GM23338 (cell line): ENCODE measurements at regions not wholly inside any gene's neighbourhood (a gene's known extent, or its start where the extent isn't known, plus 50 kb on each side); places are given as distances from the start of the nearest gene placed in this dataset.

Experiments
- ATAC-seq: fragments of 200-7000 bp; cut with Tn5 transposase; 3 replicates; pipeline ENCODE4 v1.9.1; 2020
- DNase-seq: peaks from one replicate; pipeline ENCODE4 v3.0.0-alpha.2; 2015; ENCODE audit warnings: low spot score
- H2AFZ ChIP-seq: fragments of 200-600 bp; sonication (generic); 2 replicates; pipeline ENCODE4 v1.8.0; 2016; ENCODE audit warnings: antibody characterized with exemption, mild to moderate bottlenecking, moderate library complexity
- H3F3A ChIP-seq: fragments of 200-600 bp; sonication (generic); replicated peaks from 2 replicates; pipeline ENCODE4 v1.8.0; 2017; ENCODE audit warnings: antibody characterized with exemption, mixed run types, low read depth
- H3K27ac ChIP-seq: fragments of 200-600 bp; sonication (generic); 2 replicates; pipeline ENCODE4 v1.6.1; 2016; ENCODE audit warnings: low read depth
- H3K27me3 ChIP-seq: fragments of 200-600 bp; sonication (generic); 2 replicates; pipeline ENCODE4 v1.8.0; 2016; ENCODE audit warnings: mild to moderate bottlenecking, mixed run types, moderate library complexity; ENCODE audit not compliant: insufficient read depth
- H3K36me3 ChIP-seq: fragments of 200-600 bp; sonication (generic); 2 replicates; pipeline ENCODE4 v1.8.0; 2016; ENCODE audit warnings: mild to moderate bottlenecking; ENCODE audit not compliant: insufficient read depth
- H3K4me1 ChIP-seq: fragments of 200-600 bp; sonication (generic); 2 replicates; pipeline ENCODE4 v1.8.0; 2016; ENCODE audit warnings: mild to moderate bottlenecking, moderate library complexity; ENCODE audit not compliant: insufficient read depth
- H3K4me2 ChIP-seq: fragments of 200-600 bp; sonication (generic); 2 replicates; pipeline ENCODE4 v1.7.1; 2017; ENCODE audit warnings: mixed run types
- H3K4me3 ChIP-seq: fragments of 200-600 bp; sonication (generic); 2 replicates; pipeline ENCODE4 v1.6.1; 2016; ENCODE audit warnings: mixed run types
- H3K79me2 ChIP-seq: fragments of 200-600 bp; sonication (generic); replicated peaks from 2 replicates; pipeline ENCODE4 v1.8.0; 2017; ENCODE audit warnings: mild to moderate bottlenecking; ENCODE audit not compliant: insufficient read depth
- H3K9me2 ChIP-seq: fragments of 200-600 bp; sonication (generic); 2 replicates; pipeline ENCODE4 v1.8.0; 2017; ENCODE audit not compliant: insufficient read depth
- H4K20me1 ChIP-seq: fragments of 200-600 bp; sonication (generic); replicated peaks from 2 replicates; pipeline ENCODE4 v1.8.0; 2017; ENCODE audit warnings: mild to moderate bottlenecking; ENCODE audit not compliant: insufficient read depth
- H3K27ac Mint-ChIP-seq: 2 replicates; pipeline ENCODE4 v1.8.0; 2020; ENCODE audit warnings: inconsistent platforms, mild to moderate bottlenecking, moderate library complexity, mixed read lengths
- H3K27me3 Mint-ChIP-seq: 3 replicates; pipeline ENCODE4 v1.8.0; 2022; ENCODE audit warnings: low read depth, mild to moderate bottlenecking, moderate library complexity, mixed read lengths, inconsistent platforms; ENCODE audit not compliant: insufficient read depth, poor library complexity
- H3K36me3 Mint-ChIP-seq: 3 replicates; pipeline ENCODE4 v1.8.0; 2021; ENCODE audit warnings: low read depth, mild to moderate bottlenecking, inconsistent platforms, moderate library complexity, mixed read lengths
- H3K4me1 Mint-ChIP-seq: 3 replicates; pipeline ENCODE4 v1.8.0; 2020; ENCODE audit warnings: mild to moderate bottlenecking, inconsistent platforms, mixed read lengths
- H3K4me3 Mint-ChIP-seq: 3 replicates; pipeline ENCODE4 v1.8.0; 2021; ENCODE audit warnings: moderate library complexity, mild to moderate bottlenecking, inconsistent platforms, mixed read lengths
- H3K9me3 Mint-ChIP-seq: 3 replicates; pipeline ENCODE4 v1.8.0; 2020; ENCODE audit warnings: moderate library complexity, mild to moderate bottlenecking, inconsistent platforms, mixed read lengths
- CREB1 ChIP-seq: fragments of 250-450 bp; sonication (Bioruptor Pico); IDR thresholded peaks from 2 replicates; pipeline ENCODE4 v1.5.0; 2020; ENCODE audit warnings: low read depth, mild to moderate bottlenecking, moderate library complexity
- EZH2 ChIP-seq: fragments of 200-600 bp; sonication (generic); IDR thresholded peaks from one replicate; pipeline ENCODE4 v1.8.0; 2017; ENCODE audit warnings: antibody characterized with exemption, mild to moderate bottlenecking, low read depth; ENCODE audit not compliant: unreplicated experiment
- EZH2phosphoT487 ChIP-seq: fragments of 200-600 bp; sonication (generic); IDR thresholded peaks from one replicate; pipeline ENCODE4 v1.8.1; 2018; ENCODE audit warnings: antibody characterized with exemption; ENCODE audit not compliant: unreplicated experiment
- JUNB ChIP-seq: IDR thresholded peaks from one replicate; pipeline ENCODE4 v1.6.1; 2016; ENCODE audit warnings: antibody characterized with exemption; ENCODE audit not compliant: unreplicated experiment
- NANOG ChIP-seq: IDR thresholded peaks from 2 replicates; pipeline ENCODE4 v1.6.1; 2016; ENCODE audit warnings: antibody characterized with exemption, borderline replicate concordance
- STAT1 ChIP-seq: IDR thresholded peaks from one replicate; pipeline ENCODE4 v1.6.1; 2016; ENCODE audit warnings: antibody characterized with exemption; ENCODE audit not compliant: unreplicated experiment
- ZNF331 ChIP-seq: fragments of 250-450 bp; sonication (Bioruptor Pico); IDR thresholded peaks from 2 replicates; pipeline ENCODE4 v1.5.0; 2020; ENCODE audit warnings: low read depth, mild to moderate bottlenecking, moderate library complexity
- TF ChIP-seq, protein P1 (sequence below): fragments of 250-450 bp; sonication (Bioruptor Pico); IDR thresholded peaks from 2 replicates; pipeline ENCODE4 v1.5.0; 2020; ENCODE audit warnings: mild to moderate bottlenecking, moderate library complexity
- TF ChIP-seq, protein P2 (sequence below): IDR thresholded peaks from 2 replicates; pipeline ENCODE4 v1.6.1; 2016; ENCODE audit warnings: antibody characterized with exemption

DNA sequence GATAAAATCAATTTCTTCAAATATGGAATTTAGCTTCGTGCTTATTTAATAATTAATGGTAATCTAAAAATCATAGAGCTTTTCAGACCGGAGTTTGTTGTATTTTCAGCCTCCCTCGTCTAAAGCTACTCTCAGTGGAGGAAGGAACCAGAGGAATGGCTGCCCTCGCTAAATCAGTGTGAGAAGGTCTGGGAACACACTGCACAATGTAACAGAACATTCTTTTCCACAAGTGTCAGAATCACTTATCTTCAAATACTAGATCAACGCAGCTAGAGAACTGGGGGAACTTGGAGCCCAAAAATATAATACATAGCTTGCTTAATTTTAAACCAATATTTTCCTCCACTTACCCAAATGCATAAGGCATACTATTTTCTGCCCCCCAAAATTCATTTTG, 148.5 kb downstream of the MTERF1 start:
- H3K9me3 Mint-ChIP-seq: peaks cover 12% of the 10 kb centered on the region; the same call in 2 of the 3 replicates
- H3K27ac ChIP-seq: no peak overlapping the region
- H3K4me3 Mint-ChIP-seq: no peak overlapping the region

DNA sequence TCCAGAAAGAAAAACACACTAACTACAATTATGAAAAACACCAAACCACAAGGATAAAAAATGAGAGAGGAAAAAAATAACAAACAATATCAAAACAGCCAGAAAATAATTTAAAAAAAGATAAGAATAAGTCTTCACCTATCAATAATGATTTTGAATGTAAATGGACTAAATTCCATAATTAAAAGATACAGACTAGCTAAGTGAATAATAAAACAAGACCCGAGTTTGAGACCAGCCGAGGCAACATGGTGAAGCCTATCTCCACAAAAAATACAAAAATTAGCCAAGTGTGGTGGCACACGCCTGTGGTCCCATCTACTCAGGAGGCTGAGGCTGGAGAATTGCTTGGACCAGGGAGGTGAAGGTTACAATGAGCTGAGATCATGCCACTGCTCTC, 131.1 kb downstream of the MTERF1 start:
- H3K36me3 ChIP-seq: no peaks in the 10 kb centered on the region
- H4K20me1 ChIP-seq: no peaks in the 10 kb centered on the region
- Mint-ChIP-seq H3K4me3 (no peak overlapping the region), H3K27ac (no peak overlapping the region), H3K4me1 (no peaks in the 10 kb centered on the region), H3K36me3 (peaks cover 4% of the 10 kb centered on the region; the same call in 2 of the 3 replicates), H3K27me3 (peaks cover 5% of the 10 kb centered on the region), H3K9me3 (peaks cover 9% of the 10 kb centered on the region; the same call in 1 of the 3 replicates)
- no peaks in the 10 kb centered on the region for H3K4me1 ChIP-seq
- TF ChIP-seq JUNB (no peak), EZH2 (no peak), NANOG (no peak)
- TF ChIP-seq, protein P1, sequence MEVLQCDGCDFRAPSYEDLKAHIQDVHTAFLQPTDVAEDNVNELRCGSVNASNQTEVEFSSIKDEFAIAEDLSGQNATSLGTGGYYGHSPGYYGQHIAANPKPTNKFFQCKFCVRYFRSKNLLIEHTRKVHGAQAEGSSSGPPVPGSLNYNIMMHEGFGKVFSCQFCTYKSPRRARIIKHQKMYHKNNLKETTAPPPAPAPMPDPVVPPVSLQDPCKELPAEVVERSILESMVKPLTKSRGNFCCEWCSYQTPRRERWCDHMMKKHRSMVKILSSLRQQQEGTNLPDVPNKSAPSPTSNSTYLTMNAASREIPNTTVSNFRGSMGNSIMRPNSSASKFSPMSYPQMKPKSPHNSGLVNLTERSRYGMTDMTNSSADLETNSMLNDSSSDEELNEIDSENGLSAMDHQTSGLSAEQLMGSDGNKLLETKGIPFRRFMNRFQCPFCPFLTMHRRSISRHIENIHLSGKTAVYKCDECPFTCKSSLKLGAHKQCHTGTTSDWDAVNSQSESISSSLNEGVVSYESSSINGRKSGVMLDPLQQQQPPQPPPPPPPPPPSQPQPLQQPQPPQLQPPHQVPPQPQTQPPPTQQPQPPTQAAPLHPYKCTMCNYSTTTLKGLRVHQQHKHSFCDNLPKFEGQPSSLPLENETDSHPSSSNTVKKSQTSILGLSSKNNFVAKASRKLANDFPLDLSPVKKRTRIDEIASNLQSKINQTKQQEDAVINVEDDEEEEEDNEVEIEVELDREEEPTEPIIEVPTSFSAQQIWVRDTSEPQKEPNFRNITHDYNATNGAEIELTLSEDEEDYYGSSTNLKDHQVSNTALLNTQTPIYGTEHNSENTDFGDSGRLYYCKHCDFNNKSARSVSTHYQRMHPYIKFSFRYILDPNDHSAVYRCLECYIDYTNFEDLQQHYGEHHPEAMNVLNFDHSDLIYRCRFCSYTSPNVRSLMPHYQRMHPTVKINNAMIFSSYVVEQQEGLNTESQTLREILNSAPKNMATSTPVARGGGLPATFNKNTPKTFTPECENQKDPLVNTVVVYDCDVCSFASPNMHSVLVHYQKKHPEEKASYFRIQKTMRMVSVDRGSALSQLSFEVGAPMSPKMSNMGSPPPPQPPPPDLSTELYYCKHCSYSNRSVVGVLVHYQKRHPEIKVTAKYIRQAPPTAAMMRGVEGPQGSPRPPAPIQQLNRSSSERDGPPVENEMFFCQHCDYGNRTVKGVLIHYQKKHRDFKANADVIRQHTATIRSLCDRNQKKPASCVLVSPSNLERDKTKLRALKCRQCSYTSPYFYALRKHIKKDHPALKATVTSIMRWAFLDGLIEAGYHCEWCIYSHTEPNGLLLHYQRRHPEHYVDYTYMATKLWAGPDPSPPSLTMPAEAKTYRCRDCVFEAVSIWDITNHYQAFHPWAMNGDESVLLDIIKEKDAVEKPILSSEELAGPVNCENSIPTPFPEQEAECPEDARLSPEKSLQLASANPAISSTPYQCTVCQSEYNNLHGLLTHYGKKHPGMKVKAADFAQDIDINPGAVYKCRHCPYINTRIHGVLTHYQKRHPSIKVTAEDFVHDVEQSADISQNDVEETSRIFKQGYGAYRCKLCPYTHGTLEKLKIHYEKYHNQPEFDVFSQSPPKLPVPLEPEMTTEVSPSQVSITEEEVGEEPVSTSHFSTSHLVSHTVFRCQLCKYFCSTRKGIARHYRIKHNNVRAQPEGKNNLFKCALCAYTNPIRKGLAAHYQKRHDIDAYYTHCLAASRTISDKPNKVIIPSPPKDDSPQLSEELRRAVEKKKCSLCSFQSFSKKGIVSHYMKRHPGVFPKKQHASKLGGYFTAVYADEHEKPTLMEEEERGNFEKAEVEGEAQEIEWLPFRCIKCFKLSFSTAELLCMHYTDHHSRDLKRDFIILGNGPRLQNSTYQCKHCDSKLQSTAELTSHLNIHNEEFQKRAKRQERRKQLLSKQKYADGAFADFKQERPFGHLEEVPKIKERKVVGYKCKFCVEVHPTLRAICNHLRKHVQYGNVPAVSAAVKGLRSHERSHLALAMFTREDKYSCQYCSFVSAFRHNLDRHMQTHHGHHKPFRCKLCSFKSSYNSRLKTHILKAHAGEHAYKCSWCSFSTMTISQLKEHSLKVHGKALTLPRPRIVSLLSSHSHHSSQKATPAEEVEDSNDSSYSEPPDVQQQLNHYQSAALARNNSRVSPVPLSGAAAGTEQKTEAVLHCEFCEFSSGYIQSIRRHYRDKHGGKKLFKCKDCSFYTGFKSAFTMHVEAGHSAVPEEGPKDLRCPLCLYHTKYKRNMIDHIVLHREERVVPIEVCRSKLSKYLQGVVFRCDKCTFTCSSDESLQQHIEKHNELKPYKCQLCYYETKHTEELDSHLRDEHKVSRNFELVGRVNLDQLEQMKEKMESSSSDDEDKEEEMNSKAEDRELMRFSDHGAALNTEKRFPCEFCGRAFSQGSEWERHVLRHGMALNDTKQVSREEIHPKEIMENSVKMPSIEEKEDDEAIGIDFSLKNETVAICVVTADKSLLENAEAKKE (CRISPR knock-in tag): no peak
- TF ChIP-seq, protein P2, sequence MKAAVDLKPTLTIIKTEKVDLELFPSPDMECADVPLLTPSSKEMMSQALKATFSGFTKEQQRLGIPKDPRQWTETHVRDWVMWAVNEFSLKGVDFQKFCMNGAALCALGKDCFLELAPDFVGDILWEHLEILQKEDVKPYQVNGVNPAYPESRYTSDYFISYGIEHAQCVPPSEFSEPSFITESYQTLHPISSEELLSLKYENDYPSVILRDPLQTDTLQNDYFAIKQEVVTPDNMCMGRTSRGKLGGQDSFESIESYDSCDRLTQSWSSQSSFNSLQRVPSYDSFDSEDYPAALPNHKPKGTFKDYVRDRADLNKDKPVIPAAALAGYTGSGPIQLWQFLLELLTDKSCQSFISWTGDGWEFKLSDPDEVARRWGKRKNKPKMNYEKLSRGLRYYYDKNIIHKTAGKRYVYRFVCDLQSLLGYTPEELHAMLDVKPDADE: no peak
- H3K9me2 ChIP-seq: peaks cover 7% of the 10 kb centered on the region; the same call in 1 of the 2 replicates
- no peak overlapping the region for H2AFZ ChIP-seq
- ATAC-seq: no peak
- no peaks in the 10 kb centered on the region for H3K27me3 ChIP-seq
- DNase-seq: no peak
- no peaks in the 10 kb centered on the region for H3K79me2 ChIP-seq
- no peak overlapping the region for H3K27ac ChIP-seq
- no peak overlapping the region for H3K4me3 ChIP-seq
- H3F3A ChIP-seq: no peaks in the 10 kb centered on the region
- no peak overlapping the region for H3K4me2 ChIP-seq

More for the DNA sequence above, 148.5 kb downstream of the MTERF1 start:
- ATAC-seq (no peak), DNase-seq (no peak)
- Histone ChIP-seq H2AFZ (no peak overlapping the region), H3K27me3 (no peaks in the 10 kb centered on the region), H3K4me1 (no peaks in the 10 kb centered on the region), H3K9me2 (no peaks in the 10 kb centered on the region), H3K4me3 (no peak overlapping the region), H4K20me1 (no peaks in the 10 kb centered on the region), H3F3A (no peaks in the 10 kb centered on the region), H3K79me2 (no peaks in the 10 kb centered on the region), H3K4me2 (no peak overlapping the region), H3K36me3 (no peaks in the 10 kb centered on the region)
- H3K4me1 Mint-ChIP-seq: no peaks in the 10 kb centered on the region
- H3K36me3 Mint-ChIP-seq: no peaks in the 10 kb centered on the region
- H3K27ac Mint-ChIP-seq: no peak overlapping the region
- TF ChIP-seq CREB1 (CRISPR knock-in tag): no peak
- TF ChIP-seq EZH2phosphoT487: no peak
- no peak for TF ChIP-seq ZNF331 (CRISPR knock-in tag)
- no peak for TF ChIP-seq JUNB
- TF ChIP-seq STAT1: no peak
- H3K27me3 Mint-ChIP-seq: no peaks in the 10 kb centered on the region
